ENCODE measurements at regions not wholly inside any gene's neighbourhood (a gene's known extent, or its start where the extent isn't known, plus 50 kb on each side); places are given as distances from the start of the nearest gene placed in this dataset.

GRCh38 chr2:144705328-144706245, 185.7 kb upstream of the ZEB2 start:
- DNase-seq: no peak
- 75 to 85% (median 82%) methylated on average over 4 of the region's 4 CpGs for WGBS, 4 donors
- intact Hi-C loops (cut with DNase I): no loop called here
- Histone ChIP-seq H3K9me3 (replicated peaks in 1 of 3) (no peaks in the 10 kb centered on the region), H3K36me3 (replicated peaks in 1 of 2) (no peaks in the 10 kb centered on the region), H3K4me3 (no peak overlapping the region), H3K27ac (no peak overlapping the region), H3K4me1 (replicated peaks in 1 of 2) (peaks cover 0 to 8% of the 10 kb centered on the region in 2 donors), H3K27me3 (no peaks in the 10 kb centered on the region)
- no peak for TF ChIP-seq POLR2A (IDR thresholded peaks at IDR 0.05)

DNA sequence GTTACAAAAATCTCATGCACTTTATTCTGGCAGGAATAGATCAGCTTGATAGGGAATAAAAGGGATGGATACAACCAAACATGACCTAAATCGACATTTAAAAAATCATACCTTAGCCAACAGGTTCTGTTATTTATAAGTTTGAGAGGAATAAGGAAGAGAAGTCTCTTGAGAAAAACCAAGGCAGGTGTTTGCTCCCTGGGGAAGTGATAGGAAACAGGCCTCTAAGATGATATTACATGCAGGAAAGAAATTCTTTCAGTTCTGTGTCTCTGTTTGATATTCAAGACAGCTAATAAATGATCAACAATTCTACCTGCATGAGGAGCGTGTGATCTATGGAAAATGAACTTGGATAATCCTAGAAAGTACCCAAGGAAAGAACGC, 184.8 kb upstream of the ZEB2 start:
- Histone ChIP-seq H3K4me1 (replicated peaks in 1 of 2) (peaks cover 0 to 8% of the 10 kb centered on the region in 2 donors), H3K27ac (peak overlapping the region in 1 of 5 donors; percentile 5), H3K9me3 (replicated peaks in 1 of 3) (no peaks in the 10 kb centered on the region), H3K36me3 (replicated peaks in 1 of 2) (no peaks in the 10 kb centered on the region), H3K4me3 (no peak overlapping the region), H3K27me3 (no peaks in the 10 kb centered on the region)
- TF ChIP-seq CTCF (IDR thresholded peaks at IDR 0.05) (no peak), POLR2A (IDR thresholded peaks at IDR 0.05) (no peak)
- intact Hi-C loops (cut with DNase I): no loop called here
- no peak for DNase-seq
- WGBS, 4 donors: 89 to 92% (median 90%) methylated on average over 3 of the region's 3 CpGs

DNA sequence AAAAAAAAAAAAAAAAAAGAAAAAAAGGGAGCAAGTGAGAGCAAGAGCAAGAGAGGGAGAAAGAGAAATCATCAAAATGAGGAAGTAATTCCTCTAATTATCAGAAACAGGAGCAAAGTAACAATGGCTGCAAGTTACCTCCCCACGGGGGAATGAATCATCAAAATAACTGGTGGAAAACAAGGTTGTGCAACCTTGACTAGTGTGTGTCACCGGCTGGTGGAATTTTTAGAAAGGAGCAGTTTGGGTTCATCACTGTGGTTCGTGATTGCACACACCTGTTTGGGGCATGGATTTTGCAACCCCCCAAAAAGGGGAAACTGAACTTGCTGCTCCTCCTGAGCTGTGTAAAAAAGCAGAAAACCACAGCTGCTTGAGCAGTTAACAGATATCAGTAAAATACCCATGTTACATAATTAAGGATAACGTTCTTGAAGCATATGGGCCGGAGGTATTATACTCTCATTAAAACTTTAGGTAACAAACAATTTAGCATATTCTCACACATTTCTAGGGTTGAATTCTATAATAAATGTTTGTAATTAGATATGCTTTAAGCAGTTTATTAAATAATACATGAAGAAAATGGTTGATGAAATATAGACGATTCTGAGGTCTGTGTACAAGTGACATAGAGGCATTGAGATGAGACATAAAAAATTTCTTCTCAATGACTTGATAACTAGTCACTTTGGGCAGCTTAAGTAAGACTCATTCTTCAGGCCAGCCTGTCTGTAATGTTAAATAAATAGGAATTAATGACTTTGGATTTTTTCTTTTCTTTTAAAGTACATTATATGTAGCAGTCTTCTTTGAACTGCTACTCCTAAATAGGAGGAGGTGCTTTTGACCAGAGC, 184.2 kb upstream of the ZEB2 start:
- no peaks in the 10 kb centered on the region for H3K9me3 ChIP-seq (replicated peaks in 1 of 3)

GRCh38 chr2:144702051-144702450, 182.1 kb upstream of the ZEB2 start:
- Histone ChIP-seq H3K36me3 (replicated peaks in 1 of 2) (no peaks in the 10 kb centered on the region), H3K27ac (peak overlapping the region in 1 of 5 donors; percentile 55), H3K4me1 (replicated peaks in 1 of 2) (peaks cover 0 to 8% of the 10 kb centered on the region in 2 donors), H3K27me3 (no peaks in the 10 kb centered on the region), H3K4me3 (no peak overlapping the region), H3K9me3 (replicated peaks in 1 of 3) (no peaks in the 10 kb centered on the region)
- peak in 1 of 7 donors; percentile 13 for DNase-seq
- TF ChIP-seq POLR2A (IDR thresholded peaks at IDR 0.05) (no peak), CTCF (IDR thresholded peaks at IDR 0.05) (no peak)
- 84 to 95% (median 90%) methylated on average over 1 of the region's 1 CpG for WGBS, 4 donors
- intact Hi-C loops (cut with DNase I): no loop called here

More for the DNA sequence above, 184.2 kb upstream of the ZEB2 start:
- Histone ChIP-seq H3K36me3 (replicated peaks in 1 of 2) (no peaks in the 10 kb centered on the region), H3K4me3 (no peak overlapping the region), H3K27ac (peak overlapping the region in 3 of 5 donors; percentile 31 to 54 (median 33)), H3K27me3 (no peaks in the 10 kb centered on the region), H3K4me1 (replicated peaks in 1 of 2) (peaks cover 0 to 8% of the 10 kb centered on the region in 2 donors)
- no peak for TF ChIP-seq CTCF (IDR thresholded peaks at IDR 0.05)
- TF ChIP-seq POLR2A (IDR thresholded peaks at IDR 0.05): no peak
- peak; percentile 50 to 77 (median 71) for DNase-seq
- 39 to 45% (median 44%) methylated on average over 6 of the region's 6 CpGs for WGBS, 4 donors
- intact Hi-C loops (cut with DNase I): no loop called here
